ENCODE measurements at regions not wholly inside any gene's neighbourhood (a gene's known extent, or its start where the extent isn't known, plus 50 kb on each side); places are given as distances from the start of the nearest gene placed in this dataset.

- TF ChIP-seq CTCF (IDR thresholded peaks at IDR 0.05) (no peak), ELK1 (IDR thresholded peaks at IDR 0.05; ENCODE audit: low read depth, low read length) (no peak), POLR2AphosphoS2 (conservative IDR thresholded peaks at IDR 0.05; ENCODE audit: low read length) (no peak), SREBF2 (IDR thresholded peaks at IDR 0.05) (no peak), SMC3 (IDR thresholded peaks at IDR 0.05) (no peak), POLR2A (IDR thresholded peaks at IDR 0.05; ENCODE audit: low read length) (no peak), EP300 (IDR thresholded peaks at IDR 0.05) (no peak), REST (IDR thresholded peaks at IDR 0.05) (no peak)
These were observed 169.1 kb upstream of the MC4R start for GRCh38 chr18:60541661-60542060.
